ENCODE measurements at regions not wholly inside any gene's neighbourhood (a gene's known extent, or its start where the extent isn't known, plus 50 kb on each side); places are given as distances from the start of the nearest gene placed in this dataset.
"Not testable (repeated sequence)": the region's sequence is repeated elsewhere in the genome, so short reads cannot be mapped to it uniquely, and the experiment has no call there.

DNA sequence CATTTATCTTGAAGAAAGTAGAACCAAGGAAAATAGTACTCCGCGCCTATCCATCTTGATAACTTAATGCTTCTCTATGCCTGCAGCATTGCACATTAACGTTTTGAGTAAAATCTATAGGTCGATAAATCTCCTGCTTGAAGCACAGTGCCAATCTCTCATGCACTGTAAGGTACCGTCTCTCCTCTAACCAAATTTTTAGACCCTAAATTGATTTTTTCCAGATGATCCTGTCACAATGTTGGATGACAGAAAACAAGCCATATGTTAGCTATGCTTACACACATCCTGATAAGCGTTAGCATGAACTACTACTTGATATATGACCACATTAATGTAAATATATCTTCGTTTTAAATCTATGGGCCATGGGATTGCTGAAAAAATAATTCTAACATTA, 723.8 kb upstream of the CDH6 start:
- no peaks in the 10 kb centered on the region for H3K4me1 ChIP-seq

DNA sequence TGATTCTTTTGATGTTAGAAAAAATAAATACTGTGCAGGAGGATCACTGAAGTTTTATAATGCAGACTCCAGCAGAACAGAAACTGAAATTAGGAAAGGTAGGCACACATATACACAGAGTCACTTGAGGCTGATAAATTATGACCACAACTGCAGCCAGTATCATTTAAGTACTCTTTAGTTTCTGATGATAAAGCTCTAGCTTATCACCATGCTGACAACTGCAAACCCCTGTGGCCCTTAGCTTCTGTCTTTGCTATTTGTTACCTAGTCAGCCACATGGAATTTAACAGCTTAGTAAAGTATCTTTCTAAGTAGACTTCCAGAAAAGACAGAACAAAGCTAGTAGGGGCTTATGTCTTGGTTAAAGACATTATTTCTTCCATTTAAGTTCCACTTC, 734.8 kb upstream of the CDH6 start:
- intact Hi-C loops (cut with DNase I): no loop called here
- Histone ChIP-seq H3K4me1 (no peaks in the 10 kb centered on the region), H3K9me3 (no peaks in the 10 kb centered on the region), H3K4me3 (no peak overlapping the region), H3K36me3 (no peaks in the 10 kb centered on the region), H3K27me3 (no peaks in the 10 kb centered on the region), H3K27ac (no peak overlapping the region)
- TF ChIP-seq, protein P1, sequence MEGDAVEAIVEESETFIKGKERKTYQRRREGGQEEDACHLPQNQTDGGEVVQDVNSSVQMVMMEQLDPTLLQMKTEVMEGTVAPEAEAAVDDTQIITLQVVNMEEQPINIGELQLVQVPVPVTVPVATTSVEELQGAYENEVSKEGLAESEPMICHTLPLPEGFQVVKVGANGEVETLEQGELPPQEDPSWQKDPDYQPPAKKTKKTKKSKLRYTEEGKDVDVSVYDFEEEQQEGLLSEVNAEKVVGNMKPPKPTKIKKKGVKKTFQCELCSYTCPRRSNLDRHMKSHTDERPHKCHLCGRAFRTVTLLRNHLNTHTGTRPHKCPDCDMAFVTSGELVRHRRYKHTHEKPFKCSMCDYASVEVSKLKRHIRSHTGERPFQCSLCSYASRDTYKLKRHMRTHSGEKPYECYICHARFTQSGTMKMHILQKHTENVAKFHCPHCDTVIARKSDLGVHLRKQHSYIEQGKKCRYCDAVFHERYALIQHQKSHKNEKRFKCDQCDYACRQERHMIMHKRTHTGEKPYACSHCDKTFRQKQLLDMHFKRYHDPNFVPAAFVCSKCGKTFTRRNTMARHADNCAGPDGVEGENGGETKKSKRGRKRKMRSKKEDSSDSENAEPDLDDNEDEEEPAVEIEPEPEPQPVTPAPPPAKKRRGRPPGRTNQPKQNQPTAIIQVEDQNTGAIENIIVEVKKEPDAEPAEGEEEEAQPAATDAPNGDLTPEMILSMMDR (IDR thresholded peaks at IDR 0.05): no peak
- DNase-seq (ENCODE audit: extremely low spot score in 2 of 2): no peak

More for the DNA sequence above, 723.8 kb upstream of the CDH6 start:
- Histone ChIP-seq H3K27ac (no peak overlapping the region), H3K9me3 (no peaks in the 10 kb centered on the region), H3K27me3 (no peaks in the 10 kb centered on the region), H3K4me3 (no peak overlapping the region), H3K36me3 (no peaks in the 10 kb centered on the region)
- DNase-seq (ENCODE audit: extremely low spot score in 2 of 2): no peak
- intact Hi-C loops (cut with DNase I): no loop called here
- TF ChIP-seq POLR2A (IDR thresholded peaks at IDR 0.05) (no peak), POLR2AphosphoS5 (IDR thresholded peaks at IDR 0.05; ENCODE audit: insufficient read depth in 1 of 2, low read depth in 1 of 2) (no peak)
- TF ChIP-seq, protein P1 (IDR thresholded peaks at IDR 0.05): no peak

DNA sequence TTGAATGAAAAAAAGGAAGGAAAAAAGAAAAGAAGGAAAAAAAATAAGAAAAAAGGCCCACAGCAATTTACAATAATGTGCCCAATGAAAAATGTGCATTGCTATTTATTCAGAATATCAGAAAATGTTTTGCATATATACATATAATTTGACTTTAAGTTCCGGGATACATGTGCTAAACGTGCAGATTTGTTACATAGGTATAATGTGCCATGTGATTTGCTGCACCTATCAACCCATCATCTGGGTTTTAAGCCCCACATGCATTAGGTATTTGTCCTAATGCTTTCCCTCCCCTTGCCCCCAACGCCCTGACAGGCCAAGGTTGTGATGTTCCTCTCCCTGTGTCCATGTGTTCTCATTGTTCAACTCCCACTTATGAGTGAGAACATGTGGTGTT, 738.0 kb upstream of the CDH6 start:
- DNase-seq (ENCODE audit: extremely low spot score in 2 of 2); H3K4me3 ChIP-seq; H3K4me1 ChIP-seq; H3K27ac ChIP-seq; H3K9me3 ChIP-seq; H3K27me3 ChIP-seq; H3K36me3 ChIP-seq; intact Hi-C loops (cut with DNase I): not testable (repeated sequence)

DNA sequence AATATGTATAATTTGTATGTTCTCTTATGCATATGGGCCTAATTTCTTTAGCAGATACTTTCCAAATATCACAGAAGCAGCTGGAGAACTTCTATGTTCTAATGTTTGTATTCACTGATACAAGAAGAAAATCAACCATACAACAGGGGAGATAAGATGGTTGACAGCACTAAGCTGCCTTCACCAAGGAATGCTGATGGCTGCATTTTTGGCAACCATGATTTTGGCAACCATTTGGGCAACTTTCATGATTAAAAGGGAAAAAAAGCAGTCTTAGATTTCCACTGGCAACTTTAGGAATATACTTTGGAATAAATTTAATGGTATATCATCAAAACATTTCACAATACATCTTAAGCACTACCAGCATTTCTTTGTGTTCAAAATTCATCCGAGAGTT, 740.3 kb upstream of the CDH6 start:
- no peak for TF ChIP-seq POLR2A (IDR thresholded peaks at IDR 0.05)
- TF ChIP-seq POLR2AphosphoS5 (IDR thresholded peaks at IDR 0.05; ENCODE audit: insufficient read depth in 1 of 2, low read depth in 1 of 2): no peak
- TF ChIP-seq, protein P1 (IDR thresholded peaks at IDR 0.05): no peak
- intact Hi-C loops (cut with DNase I): no loop called here

DNA sequence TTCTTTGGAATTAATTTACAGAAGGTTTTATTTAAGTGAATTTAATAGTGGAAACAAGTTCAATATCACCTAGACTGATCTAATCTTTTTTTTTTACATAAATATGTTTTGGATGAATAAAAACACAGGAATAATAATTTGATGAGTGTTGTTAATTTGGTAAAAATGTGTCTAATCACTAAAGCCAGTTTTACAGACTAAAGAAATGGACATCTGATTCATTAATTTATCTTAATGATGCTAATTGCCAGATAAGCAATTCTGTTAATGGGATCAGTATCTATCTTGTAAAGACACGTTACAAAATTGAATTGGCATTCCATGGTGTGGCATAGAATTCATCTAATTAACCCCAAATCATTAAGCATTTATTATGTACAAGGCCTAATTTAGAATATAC, 743.3 kb upstream of the CDH6 start:
- H3K4me3 ChIP-seq: no peak overlapping the region
- H3K4me1 ChIP-seq: no peaks in the 10 kb centered on the region
- H3K36me3 ChIP-seq: no peaks in the 10 kb centered on the region
- intact Hi-C loops (cut with DNase I): no loop called here
- no peak overlapping the region for H3K27ac ChIP-seq
- DNase-seq (ENCODE audit: extremely low spot score in 2 of 2): no peak
- H3K27me3 ChIP-seq: no peaks in the 10 kb centered on the region
- no peaks in the 10 kb centered on the region for H3K9me3 ChIP-seq
- TF ChIP-seq, protein P1 (IDR thresholded peaks at IDR 0.05): no peak
- TF ChIP-seq POLR2AphosphoS5 (IDR thresholded peaks at IDR 0.05; ENCODE audit: insufficient read depth in 1 of 2, low read depth in 1 of 2): no peak
- no peak for TF ChIP-seq POLR2A (IDR thresholded peaks at IDR 0.05)

More for the DNA sequence above, 740.3 kb upstream of the CDH6 start:
- Histone ChIP-seq H3K4me1 (no peaks in the 10 kb centered on the region), H3K36me3 (no peaks in the 10 kb centered on the region), H3K9me3 (no peaks in the 10 kb centered on the region), H3K27me3 (no peaks in the 10 kb centered on the region), H3K4me3 (no peak overlapping the region), H3K27ac (no peak overlapping the region)
- DNase-seq (ENCODE audit: extremely low spot score in 2 of 2): no peak

DNA sequence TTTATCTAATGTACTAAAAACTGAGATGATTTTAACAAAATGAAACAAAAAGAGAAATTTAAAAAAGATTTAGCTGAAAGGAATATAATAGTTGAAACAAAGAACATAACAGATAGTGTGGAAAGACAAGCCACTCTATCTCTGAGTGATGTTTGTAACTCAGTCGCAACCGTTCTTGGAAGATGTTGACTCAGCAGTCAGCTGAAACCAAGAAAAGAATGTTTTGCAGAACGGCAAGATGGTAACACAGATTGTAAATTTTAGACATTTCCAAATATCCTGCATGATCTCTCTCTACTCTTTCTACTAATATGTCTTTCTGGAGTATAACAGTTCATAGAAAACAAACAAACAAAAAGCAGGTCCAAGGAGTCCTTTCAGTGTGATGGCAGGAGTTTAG, 746.1 kb upstream of the CDH6 start:
- DNase-seq (ENCODE audit: extremely low spot score in 2 of 2): no peak
- TF ChIP-seq POLR2A (IDR thresholded peaks at IDR 0.05): no peak
- TF ChIP-seq, protein P1 (IDR thresholded peaks at IDR 0.05): no peak

More for the DNA sequence above, 746.1 kb upstream of the CDH6 start:
- Histone ChIP-seq H3K4me3 (no peak overlapping the region), H3K27me3 (no peaks in the 10 kb centered on the region), H3K27ac (no peak overlapping the region), H3K36me3 (no peaks in the 10 kb centered on the region), H3K9me3 (no peaks in the 10 kb centered on the region), H3K4me1 (no peaks in the 10 kb centered on the region)
- intact Hi-C loops (cut with DNase I): no loop called here
